ENCODE measurements at regions not wholly inside any gene's neighbourhood (a gene's known extent, or its start where the extent isn't known, plus 50 kb on each side); places are given as distances from the start of the nearest gene placed in this dataset.

DNA sequence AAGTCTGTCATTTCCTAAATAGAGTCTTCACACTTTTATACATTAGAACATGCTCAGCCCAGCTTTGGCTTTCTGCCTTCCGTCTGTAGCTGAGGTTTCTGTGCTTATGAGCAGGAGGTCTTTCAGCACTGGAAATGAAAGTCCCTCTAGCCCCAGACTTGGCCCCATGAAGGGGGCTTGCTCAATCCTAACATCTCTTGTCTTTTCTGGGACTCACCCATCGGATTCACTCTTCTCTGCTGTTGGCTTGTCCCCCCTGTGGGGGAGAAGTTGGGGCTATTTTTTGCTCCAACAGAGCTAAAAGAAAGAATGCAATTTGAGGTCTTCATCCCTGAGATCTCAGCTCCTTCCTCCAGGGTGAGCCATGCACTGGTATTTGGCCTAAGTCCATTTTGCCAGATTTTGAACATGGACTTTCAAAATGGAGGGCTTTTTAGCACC lies 177.7 kb downstream of the MRPL14 start:
- intact Hi-C loops (cut with DNase I): loop anchor here in 2 of 3 donors (10.0 kb wide), 2 partner anchors 105 to 115 kb away; no protein-coding TSS in a partner anchor
- H3K27ac ChIP-seq: no peak overlapping the region
- 98 to 100% methylated on average over 2 of the region's 2 CpGs for WGBS, 2 donors
- DNase-seq (no peak), FAIRE-seq (no peak), ATAC-seq (no peak)
- no peak overlapping the region for H3K4me3 ChIP-seq
- H3K36me3 ChIP-seq: no peaks in the 10 kb centered on the region
- H3K27me3 ChIP-seq: no peaks in the 10 kb centered on the region
- TF ChIP-seq, protein P1, sequence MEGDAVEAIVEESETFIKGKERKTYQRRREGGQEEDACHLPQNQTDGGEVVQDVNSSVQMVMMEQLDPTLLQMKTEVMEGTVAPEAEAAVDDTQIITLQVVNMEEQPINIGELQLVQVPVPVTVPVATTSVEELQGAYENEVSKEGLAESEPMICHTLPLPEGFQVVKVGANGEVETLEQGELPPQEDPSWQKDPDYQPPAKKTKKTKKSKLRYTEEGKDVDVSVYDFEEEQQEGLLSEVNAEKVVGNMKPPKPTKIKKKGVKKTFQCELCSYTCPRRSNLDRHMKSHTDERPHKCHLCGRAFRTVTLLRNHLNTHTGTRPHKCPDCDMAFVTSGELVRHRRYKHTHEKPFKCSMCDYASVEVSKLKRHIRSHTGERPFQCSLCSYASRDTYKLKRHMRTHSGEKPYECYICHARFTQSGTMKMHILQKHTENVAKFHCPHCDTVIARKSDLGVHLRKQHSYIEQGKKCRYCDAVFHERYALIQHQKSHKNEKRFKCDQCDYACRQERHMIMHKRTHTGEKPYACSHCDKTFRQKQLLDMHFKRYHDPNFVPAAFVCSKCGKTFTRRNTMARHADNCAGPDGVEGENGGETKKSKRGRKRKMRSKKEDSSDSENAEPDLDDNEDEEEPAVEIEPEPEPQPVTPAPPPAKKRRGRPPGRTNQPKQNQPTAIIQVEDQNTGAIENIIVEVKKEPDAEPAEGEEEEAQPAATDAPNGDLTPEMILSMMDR (IDR thresholded peaks at IDR 0.05): no peak
- H3K9me3 ChIP-seq: no peaks in the 10 kb centered on the region
- H3K4me1 ChIP-seq: no peaks in the 10 kb centered on the region

- Histone ChIP-seq H3K27me3 (no peaks in the 10 kb centered on the region), H3K9me3 (no peaks in the 10 kb centered on the region), H3K27ac (no peak overlapping the region), H3K4me3 (no peak overlapping the region), H3K4me1 (no peaks in the 10 kb centered on the region), H3K36me3 (no peaks in the 10 kb centered on the region)
- TF ChIP-seq, protein P1 (IDR thresholded peaks at IDR 0.05): no peak
- no peak for ATAC-seq
- intact Hi-C loops (cut with DNase I): loop anchor here in 2 of 3 donors (10.0 kb wide), 2 partner anchors 104 to 116 kb away; no protein-coding TSS in a partner anchor
- 82 to 86% methylated on average over 5 of the region's 5 CpGs for WGBS, 2 donors
- DNase-seq: no peak
- FAIRE-seq: no peak
These were observed 178.4 kb downstream of the MRPL14 start for GRCh38 chr6:43948527-43949485.

DNA sequence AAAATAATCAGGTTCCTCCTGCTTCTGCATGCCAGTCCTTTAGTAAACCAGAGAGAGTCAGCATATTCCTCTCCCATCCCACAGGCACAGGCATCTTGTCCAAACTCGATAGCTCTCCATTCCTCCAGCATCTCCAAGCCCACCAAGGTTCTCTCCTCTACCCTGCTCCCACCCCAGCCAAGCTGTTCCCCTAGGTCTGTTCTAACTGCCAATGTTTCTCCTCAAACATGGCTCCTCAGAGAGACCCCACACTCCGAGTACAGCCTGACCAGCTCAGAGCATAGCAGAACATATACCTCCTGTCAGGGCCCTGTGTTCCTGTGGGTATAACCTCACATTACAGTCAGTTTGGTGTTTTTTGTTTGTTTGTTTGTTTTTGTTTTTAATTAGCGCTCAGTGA lies 177.8 kb downstream of the VEGFA start:
- intact Hi-C loops (cut with DNase I): loop anchor here in 2 of 3 donors (10.0 kb wide), 2 partner anchors 103 to 117 kb away; no protein-coding TSS in a partner anchor
- WGBS, 2 donors: 94 to 97% methylated on average over 3 of the region's 3 CpGs
- Histone ChIP-seq H3K36me3 (no peaks in the 10 kb centered on the region), H3K9me3 (no peaks in the 10 kb centered on the region), H3K4me3 (no peak overlapping the region), H3K4me1 (no peaks in the 10 kb centered on the region), H3K27ac (no peak overlapping the region), H3K27me3 (no peaks in the 10 kb centered on the region)
- no peak for ATAC-seq
- DNase-seq: no peak
- TF ChIP-seq, protein P1 (IDR thresholded peaks at IDR 0.05): no peak
- FAIRE-seq: no peak

GRCh38 chr6:43946641-43947363 lies 176.8 kb downstream of the VEGFA start:
- Histone ChIP-seq H3K27me3 (no peaks in the 10 kb centered on the region), H3K9me3 (no peaks in the 10 kb centered on the region), H3K27ac (no peak overlapping the region), H3K4me1 (no peaks in the 10 kb centered on the region), H3K36me3 (no peaks in the 10 kb centered on the region), H3K4me3 (no peak overlapping the region)
- TF ChIP-seq, protein P1 (IDR thresholded peaks at IDR 0.05): no peak
- intact Hi-C loops (cut with DNase I): loop anchor here in 2 of 3 donors (10.0 kb wide), 2 partner anchors 102 to 118 kb away; no protein-coding TSS in a partner anchor
- no peak for FAIRE-seq
- no peak for ATAC-seq
- DNase-seq: no peak
- whole genome bisulfite sequencing, 2 donors: 87 to 88% methylated on average over 4 of the region's 4 CpGs

Measured in pancreas (tissue), 10 donors.